Activated T-cell treated with anti-CD3 and anti-CD28 coated beads for 24 hours (primary cell): ENCODE measurements at regions not wholly inside any gene's neighbourhood (a gene's known extent, or its start where the extent isn't known, plus 50 kb on each side); places are given as distances from the start of the nearest gene placed in this dataset.
"Not testable (repeated sequence)": the region's sequence is repeated elsewhere in the genome, so short reads cannot be mapped to it uniquely, and the experiment has no call there.

Experiments
- DNase-seq: peaks from one replicate; pipeline ENCODE4 v3.0.0-alpha.2; 2020; ENCODE audit warnings: low read depth

- no peak for DNase-seq
These were observed 1247.8 kb downstream of the TYW1 start for GRCh38 chr7:68244389-68244788.

DNA sequence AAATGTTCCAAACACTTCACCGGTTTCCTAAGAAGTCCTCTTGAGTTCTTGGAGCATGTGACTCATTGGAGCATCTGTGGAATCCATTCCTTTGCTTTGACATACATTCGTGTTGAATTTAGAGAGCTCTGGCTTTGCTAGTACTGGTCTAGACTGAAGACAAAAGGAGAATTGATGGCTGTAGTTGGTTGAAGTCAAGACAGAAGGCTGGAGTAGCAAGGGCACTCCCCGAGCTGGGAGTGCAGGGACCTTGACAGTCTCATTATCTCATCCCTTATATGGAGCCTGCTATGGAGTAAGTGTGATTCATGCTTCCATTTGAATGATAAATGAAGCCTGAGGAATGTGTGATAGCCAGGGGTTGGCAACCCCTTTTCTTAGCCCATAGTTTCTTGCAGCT is 1249.1 kb downstream of the TYW1 start:
- DNase-seq = no peak

DNA sequence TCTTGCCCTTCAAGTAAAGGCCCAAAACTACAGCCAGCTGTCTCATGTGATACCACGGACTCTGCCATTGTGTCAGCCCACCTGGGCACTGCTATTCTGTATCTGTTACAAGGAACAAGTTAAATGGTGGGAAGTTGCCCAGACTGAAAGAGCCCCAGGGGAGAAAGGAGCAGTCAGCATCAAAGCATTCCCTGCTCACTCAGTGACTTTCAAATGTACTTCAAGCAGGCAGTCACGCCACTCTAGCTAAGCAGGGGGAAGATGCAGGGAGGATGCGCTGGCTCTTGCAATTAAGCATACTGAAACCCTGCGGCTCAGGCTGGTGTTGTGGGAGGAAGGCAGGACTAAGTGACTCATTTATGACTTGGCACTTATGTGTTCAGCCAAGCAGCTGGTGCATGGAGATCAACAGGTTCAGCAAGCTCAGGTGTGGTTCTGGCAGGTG is 1249.6 kb downstream of the TYW1 start:
- DNase-seq = no peak

DNA sequence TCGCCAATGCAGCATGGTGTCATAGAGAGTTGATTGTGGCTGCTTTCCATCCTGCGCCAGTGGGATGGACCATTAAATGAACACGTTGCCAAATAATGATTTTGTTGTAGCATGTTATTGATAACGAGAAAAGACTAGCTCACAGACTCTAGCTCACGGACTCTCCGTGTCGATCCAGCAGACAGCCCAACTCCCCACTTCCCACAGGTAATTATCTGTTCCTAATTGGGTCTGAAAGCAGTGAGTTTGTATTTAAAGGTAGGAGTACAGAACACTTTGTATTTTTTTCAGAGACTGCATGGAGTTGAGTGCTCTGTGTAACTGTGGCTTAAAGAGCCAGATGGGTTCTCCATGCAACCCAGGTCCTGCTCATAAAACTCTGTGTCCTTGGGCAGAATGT is 1250.5 kb downstream of the TYW1 start:
- no peak for DNase-seq

- no peak for DNase-seq
These were observed 1250.9 kb downstream of the TYW1 start for GRCh38 chr7:68247571-68247970.

- no peak for DNase-seq
These were observed 1252.3 kb downstream of the TYW1 start for GRCh38 chr7:68248973-68249372.

DNA sequence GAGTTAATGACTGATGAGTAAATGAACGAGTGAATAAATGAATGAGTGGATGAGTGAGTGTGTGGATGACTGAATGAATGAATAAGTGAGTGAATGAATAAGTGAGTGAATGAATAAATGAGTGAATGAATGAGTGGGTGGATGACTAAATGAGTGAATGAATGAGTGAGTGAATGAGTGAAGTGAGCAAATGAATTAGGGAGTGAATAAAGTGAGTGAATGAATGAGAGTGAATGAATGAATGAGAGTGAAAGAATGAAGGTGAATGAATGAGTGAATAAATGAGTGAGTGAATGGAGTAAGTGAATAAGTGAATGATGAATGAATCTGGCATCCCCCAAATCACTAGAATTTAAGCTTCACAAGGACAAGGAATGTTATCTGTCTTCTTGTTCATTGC is 1253.0 kb downstream of the TYW1 start:
- DNase-seq = no peak

DNA sequence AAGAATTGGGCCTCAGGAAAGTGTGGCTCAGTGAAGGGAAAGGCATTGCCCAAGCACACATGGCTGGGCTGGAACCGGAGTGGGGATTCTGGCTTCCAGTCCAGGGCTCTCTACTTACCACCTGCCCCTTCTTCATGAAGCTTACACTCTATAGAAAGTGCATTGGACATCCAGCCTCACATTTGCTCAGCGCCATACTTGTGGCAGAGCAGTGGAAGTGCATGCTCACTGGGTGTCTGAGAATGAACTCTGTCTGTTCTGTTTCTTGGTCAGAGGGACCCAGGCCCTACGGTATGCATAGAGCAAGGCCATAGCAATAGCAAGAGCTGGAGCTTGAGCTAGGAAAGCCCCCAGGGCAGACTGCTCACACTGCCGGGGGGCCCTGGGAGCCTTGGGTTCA is 1253.5 kb downstream of the TYW1 start:
- DNase-seq = no peak

- not testable (repeated sequence) for DNase-seq
These were observed 1258.2 kb downstream of the TYW1 start for GRCh38 chr7:68254815-68255214.

GRCh38 chr7:68256295-68256694 is 1259.7 kb downstream of the TYW1 start:
- no peak for DNase-seq

DNA sequence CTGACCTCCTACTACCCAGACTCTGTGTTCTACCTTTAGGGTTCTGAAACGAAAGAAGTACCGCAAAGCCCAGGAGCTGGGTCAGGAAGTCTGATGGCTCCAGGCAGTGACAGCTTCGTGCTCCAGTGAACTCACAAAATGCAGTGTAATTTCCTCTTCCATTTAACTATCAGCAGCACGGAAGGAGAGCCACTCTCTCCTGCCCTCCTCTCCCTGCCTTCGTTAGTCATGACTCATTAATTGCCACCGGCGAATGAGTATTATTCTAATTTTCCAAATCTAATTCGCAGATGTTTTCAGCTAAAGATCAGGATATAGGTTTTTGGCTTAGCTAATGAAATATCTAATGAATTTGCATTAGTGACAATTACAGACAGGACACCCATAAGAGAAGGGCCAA is 1262.0 kb downstream of the TYW1 start:
- DNase-seq = no peak

- no peak for DNase-seq
These were observed 1268.6 kb downstream of the TYW1 start for GRCh38 chr7:68265258-68265657.

- DNase-seq = no peak
These were observed 1269.5 kb downstream of the TYW1 start for GRCh38 chr7:68266004-68266579.

DNA sequence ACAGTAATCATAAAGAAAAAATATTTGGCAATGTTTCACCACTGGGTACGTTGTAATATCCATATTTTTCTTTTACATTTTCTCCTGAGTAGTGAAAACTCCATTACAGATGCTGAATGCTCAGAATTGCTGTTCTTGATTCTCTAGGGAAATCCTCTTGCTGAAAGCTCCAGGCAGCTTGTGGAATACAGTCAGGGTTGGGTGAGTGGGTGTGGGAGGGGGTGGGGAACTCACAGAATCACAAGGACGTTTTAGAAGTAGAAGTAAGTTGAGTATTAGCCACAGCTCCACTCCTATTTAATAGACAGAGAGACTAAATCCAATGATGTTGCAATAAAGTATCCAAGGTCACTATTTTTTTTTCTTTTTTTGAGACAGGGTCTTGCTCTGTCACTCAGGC is 1270.9 kb downstream of the TYW1 start:
- no peak for DNase-seq

- no peak for DNase-seq
These were observed 1272.8 kb downstream of the TYW1 start for GRCh38 chr7:68269405-68269804.

GRCh38 chr7:68272507-68272906 is 1275.9 kb downstream of the TYW1 start:
- DNase-seq = no peak

DNA sequence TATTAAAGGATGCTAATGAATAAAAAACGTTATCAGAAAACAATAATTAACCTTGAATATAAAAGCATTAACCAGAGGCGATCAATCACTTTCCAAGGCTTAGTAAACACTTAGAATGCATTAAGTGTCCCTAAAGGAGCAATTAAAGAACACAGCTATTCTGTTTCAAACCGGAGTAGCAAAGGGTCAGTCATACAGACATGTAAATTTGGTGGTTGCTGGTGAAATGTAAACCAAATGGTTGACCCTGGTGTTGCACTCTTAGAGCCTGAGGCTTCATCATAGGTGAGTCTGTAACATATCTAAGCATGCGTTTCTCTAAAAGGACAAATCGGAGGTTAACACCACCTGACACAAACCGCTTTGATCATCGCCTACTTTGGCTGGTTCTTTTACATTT is 1280.1 kb downstream of the TYW1 start:
- DNase-seq = no peak

GRCh38 chr7:68279827-68280400 is 1283.3 kb downstream of the TYW1 start:
- no peak for DNase-seq

DNA sequence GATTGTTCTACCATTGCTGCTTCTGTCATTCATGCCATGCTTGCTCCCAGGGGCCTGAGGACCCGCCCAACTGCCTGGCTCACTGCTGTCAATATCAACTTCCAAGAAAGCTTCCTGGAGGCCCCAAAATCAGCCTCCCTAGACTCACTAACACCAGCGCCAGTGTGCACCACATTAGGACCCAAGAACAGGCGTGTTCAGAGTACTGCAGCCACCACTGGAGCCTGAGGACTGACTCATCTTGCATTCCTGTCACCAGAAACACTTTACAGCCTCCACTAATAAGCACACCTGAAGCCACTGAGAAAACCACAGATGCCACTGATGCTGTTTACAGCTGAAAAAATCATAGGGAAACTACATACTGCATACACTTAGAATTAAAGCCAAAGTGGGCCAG is 1284.3 kb downstream of the TYW1 start:
- DNase-seq = no peak

- no peak for DNase-seq
These were observed 1291.5 kb downstream of the TYW1 start for GRCh38 chr7:68288144-68288593.

- no peak for DNase-seq
These were observed 1295.1 kb downstream of the TYW1 start for GRCh38 chr7:68291710-68292109.

- DNase-seq = no peak
These were observed 1298.8 kb downstream of the TYW1 start for GRCh38 chr7:68295386-68295785.

- no peak for DNase-seq
These were observed 1293.7 kb upstream of the AUTS2 start for GRCh38 chr7:68304536-68304935.

DNA sequence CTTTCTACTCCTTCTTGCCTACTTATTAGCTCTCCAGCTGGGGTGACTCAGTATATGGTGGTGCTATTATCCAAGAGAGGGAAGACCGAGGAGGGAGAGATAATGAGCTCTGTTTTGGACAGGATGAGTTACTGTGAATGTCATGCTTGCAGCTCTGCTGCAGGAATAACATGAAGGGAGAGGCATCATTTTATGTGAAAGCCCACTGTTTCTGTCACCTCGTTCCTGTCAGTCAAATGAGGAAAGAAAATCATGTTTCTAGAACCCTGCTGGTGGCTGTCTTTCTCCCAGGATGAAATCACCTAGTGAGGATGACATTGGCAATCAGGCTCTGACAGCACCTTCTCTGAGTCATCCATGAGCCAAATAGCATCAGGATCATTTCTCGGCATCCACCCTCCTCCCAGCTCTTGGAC is 1291.6 kb upstream of the AUTS2 start:
- DNase-seq = no peak
